Liver (tissue), 3 donors: ENCODE measurements at regions not wholly inside any gene's neighbourhood (a gene's known extent, or its start where the extent isn't known, plus 50 kb on each side); places are given as distances from the start of the nearest gene placed in this dataset.

Experiments
- ATF3 ChIP-seq: IDR thresholded peaks from 2 replicates; pipeline ENCODE4 v1.6.1; 2016; ENCODE audit warnings: antibody characterized with exemption
- CTCF ChIP-seq: fragments of 150-350 bp; IDR thresholded peaks from 2 replicates; pipeline ENCODE4 v1.5.1; 2017; ENCODE audit warnings: improper control_type of control experiment, low read depth, low read length; ENCODE audit not compliant: missing input control
- EGR1 ChIP-seq, 2 donors: IDR thresholded peaks; 2 replicates each; pipeline ENCODE4 v1.6.1; 2016 to 2018; ENCODE audit warnings: antibody characterized with exemption in 2 of 2, low read depth in 2 of 2
- FOXA1 ChIP-seq: IDR thresholded peaks from 2 replicates; pipeline ENCODE4 v1.6.1; 2016; ENCODE audit warnings: antibody characterized with exemption
- GABPA ChIP-seq, 2 donors: IDR thresholded peaks in 1 of 2; conservative IDR thresholded peaks in 1 of 2; 2 replicates each; pipeline ENCODE4 v1.6.1; 2016; ENCODE audit warnings: antibody characterized with exemption in 2 of 2, mild to moderate bottlenecking in 1 of 2, moderate library complexity in 1 of 2
- HNF4A ChIP-seq, 2 donors: conservative IDR thresholded peaks; 2 replicates each; pipeline ENCODE4 v1.6.1; 2016; ENCODE audit warnings: antibody characterized with exemption in 2 of 2, mild to moderate bottlenecking in 2 of 2
- JUND ChIP-seq, 2 donors: IDR thresholded peaks; 2 replicates each; pipeline ENCODE4 v1.6.1; 2016; ENCODE audit warnings: antibody characterized with exemption in 2 of 2
- MAX ChIP-seq: IDR thresholded peaks from 2 replicates; pipeline ENCODE4 v1.6.1; 2016; ENCODE audit warnings: antibody characterized with exemption
- RAD21 ChIP-seq, 2 donors: IDR thresholded peaks; 2 replicates each; pipeline ENCODE4 v1.6.1; 2016; ENCODE audit warnings: antibody characterized with exemption in 2 of 2, mild to moderate bottlenecking in 2 of 2
- REST ChIP-seq: IDR thresholded peaks from 2 replicates; pipeline ENCODE4 v1.6.1; 2016; ENCODE audit warnings: antibody characterized with exemption, mild to moderate bottlenecking
- RXRA ChIP-seq, 2 donors: IDR thresholded peaks; 2 replicates each; pipeline ENCODE4 v1.6.1; 2017 to 2018; ENCODE audit warnings: antibody characterized with exemption in 2 of 2, mild to moderate bottlenecking in 1 of 2
- YY1 ChIP-seq: IDR thresholded peaks from 2 replicates; pipeline ENCODE4 v1.6.1; 2016; ENCODE audit warnings: antibody characterized with exemption, mild to moderate bottlenecking
- donor health status: healthy.
- donor health status: healthy.

GRCh38 chr5:50905996-50906570 is 239.6 kb downstream of the PARP8 start:
- TF ChIP-seq REST = no peak
- no peak for TF ChIP-seq MAX
- no peak for TF ChIP-seq ATF3
- no peak for TF ChIP-seq CTCF
- no peak for TF ChIP-seq GABPA (IDR thresholded peaks at IDR 0.05 in 1 of 2, conservative IDR thresholded peaks at IDR 0.05 in 1 of 2)
- TF ChIP-seq RXRA (IDR thresholded peaks at IDR 0.05) = no peak
- no peak for TF ChIP-seq RAD21 (IDR thresholded peaks at IDR 0.05)
- TF ChIP-seq FOXA1 = no peak
- no peak for TF ChIP-seq YY1
- TF ChIP-seq JUND (IDR thresholded peaks at IDR 0.05) = no peak
- TF ChIP-seq HNF4A (conservative IDR thresholded peaks at IDR 0.05) = no peak
- no peak for TF ChIP-seq EGR1 (IDR thresholded peaks at IDR 0.05; ENCODE audit: low read depth in 2 of 2)
